ENCODE measurements at regions not wholly inside any gene's neighbourhood (a gene's known extent, or its start where the extent isn't known, plus 50 kb on each side); places are given as distances from the start of the nearest gene placed in this dataset.

DNA sequence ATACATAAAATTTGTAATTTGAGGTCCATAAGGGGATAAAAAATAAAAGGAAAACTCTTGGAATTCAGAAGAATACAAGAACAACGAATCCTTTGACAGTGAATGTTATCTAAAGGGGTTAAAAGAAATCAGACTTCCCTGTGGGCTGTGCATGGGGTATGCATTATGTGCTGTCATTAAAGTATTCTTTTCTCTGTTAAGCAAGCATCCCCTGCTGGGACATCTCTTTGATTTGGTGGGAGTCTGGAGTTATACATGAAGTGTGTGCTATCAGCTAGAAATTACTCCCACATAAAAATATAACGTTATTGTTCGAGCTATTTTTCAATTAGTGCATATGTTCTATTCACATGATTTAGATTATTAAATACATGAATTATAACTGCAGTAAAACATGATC is 195.2 kb downstream of the CENPW start:
- TF ChIP-seq, protein P1, sequence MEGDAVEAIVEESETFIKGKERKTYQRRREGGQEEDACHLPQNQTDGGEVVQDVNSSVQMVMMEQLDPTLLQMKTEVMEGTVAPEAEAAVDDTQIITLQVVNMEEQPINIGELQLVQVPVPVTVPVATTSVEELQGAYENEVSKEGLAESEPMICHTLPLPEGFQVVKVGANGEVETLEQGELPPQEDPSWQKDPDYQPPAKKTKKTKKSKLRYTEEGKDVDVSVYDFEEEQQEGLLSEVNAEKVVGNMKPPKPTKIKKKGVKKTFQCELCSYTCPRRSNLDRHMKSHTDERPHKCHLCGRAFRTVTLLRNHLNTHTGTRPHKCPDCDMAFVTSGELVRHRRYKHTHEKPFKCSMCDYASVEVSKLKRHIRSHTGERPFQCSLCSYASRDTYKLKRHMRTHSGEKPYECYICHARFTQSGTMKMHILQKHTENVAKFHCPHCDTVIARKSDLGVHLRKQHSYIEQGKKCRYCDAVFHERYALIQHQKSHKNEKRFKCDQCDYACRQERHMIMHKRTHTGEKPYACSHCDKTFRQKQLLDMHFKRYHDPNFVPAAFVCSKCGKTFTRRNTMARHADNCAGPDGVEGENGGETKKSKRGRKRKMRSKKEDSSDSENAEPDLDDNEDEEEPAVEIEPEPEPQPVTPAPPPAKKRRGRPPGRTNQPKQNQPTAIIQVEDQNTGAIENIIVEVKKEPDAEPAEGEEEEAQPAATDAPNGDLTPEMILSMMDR (conservative IDR thresholded peaks at IDR 0.05 in 1 of 2, IDR thresholded peaks at IDR 0.05 in 1 of 2; ENCODE audit: extremely low read depth in 1 of 2, insufficient read depth in 1 of 2, low read depth in 1 of 2, low read length in 2 of 2), result no peak
- TF ChIP-seq EZH2 (IDR thresholded peaks at IDR 0.05; ENCODE audit: borderline replicate concordance, low read length), result no peak

Data from mammary epithelial cell (primary cell).